DOHH2 (cell line): ENCODE measurements at regions not wholly inside any gene's neighbourhood (a gene's known extent, or its start where the extent isn't known, plus 50 kb on each side); places are given as distances from the start of the nearest gene placed in this dataset.

Experiments
- H3F3A ChIP-seq: fragments of 200-600 bp; sonication (generic), shearing (Covaris generic); 2 replicates; pipeline ENCODE4 v1.6.0; 2016; ENCODE audit warnings: antibody characterized with exemption, mild to moderate bottlenecking; ENCODE audit not compliant: control insufficient read depth, insufficient read depth
- H3K27ac ChIP-seq: fragments of 200-600 bp; sonication (generic); 2 replicates; pipeline ENCODE4 v1.5.1; 2014; ENCODE audit warnings: low read depth, mild to moderate bottlenecking, low read length, moderate library complexity
- H3K27me3 ChIP-seq: fragments of 200-600 bp; sonication (generic); 2 replicates; pipeline ENCODE4 v1.6.1; 2014; ENCODE audit warnings: mild to moderate bottlenecking, low read length, mixed read lengths; ENCODE audit not compliant: control insufficient read depth
- H3K36me3 ChIP-seq: fragments of 200-600 bp; sonication (generic); 2 replicates; pipeline ENCODE4 v1.6.1; 2014; ENCODE audit warnings: mild to moderate bottlenecking, low read length, moderate library complexity, mixed read lengths; ENCODE audit not compliant: control insufficient read depth
- H3K4me1 ChIP-seq: fragments of 200-600 bp; sonication (generic); 2 replicates; pipeline ENCODE4 v1.6.1; 2014; ENCODE audit warnings: mild to moderate bottlenecking, low read length, mixed read lengths; ENCODE audit not compliant: control insufficient read depth
- H3K4me2 ChIP-seq: fragments of 200-600 bp; sonication (generic); 2 replicates; pipeline ENCODE4 v1.6.0; 2014; ENCODE audit warnings: mild to moderate bottlenecking, low read length, moderate library complexity
- H3K4me3 ChIP-seq: fragments of 200-600 bp; sonication (generic); 2 replicates; pipeline ENCODE4 v1.5.1; 2014; ENCODE audit warnings: mild to moderate bottlenecking, low read length, mixed read lengths
- H3K79me2 ChIP-seq: fragments of 200-600 bp; sonication (generic); 2 replicates; pipeline ENCODE4 v1.6.1; 2014; ENCODE audit warnings: mild to moderate bottlenecking, low read length, mixed read lengths; ENCODE audit not compliant: control insufficient read depth
- H3K9me2 ChIP-seq: fragments of 200-600 bp; sonication (generic); replicated peaks from 2 replicates; pipeline ENCODE4 v1.6.1; 2014; ENCODE audit warnings: mild to moderate bottlenecking, low read length, mixed read lengths; ENCODE audit not compliant: control insufficient read depth
- H3K9me3 ChIP-seq: fragments of 200-600 bp; sonication (generic); 2 replicates; pipeline ENCODE4 v1.6.1; 2014; ENCODE audit warnings: antibody characterized with exemption, low read length, mixed read lengths; ENCODE audit not compliant: control insufficient read depth, insufficient read depth
- H4K20me1 ChIP-seq: fragments of 200-600 bp; sonication (generic); 2 replicates; pipeline ENCODE4 v1.6.0; 2014; ENCODE audit warnings: low read depth, mild to moderate bottlenecking, antibody characterized with exemption, low read length, moderate library complexity; ENCODE audit not compliant: control insufficient read depth, insufficient read depth
- CTCF ChIP-seq: fragments of 200-600 bp; sonication (generic); IDR thresholded peaks from one replicate; pipeline ENCODE4 v1.5.1; 2014; ENCODE audit warnings: antibody characterized with exemption, mild to moderate bottlenecking, low read depth, low read length; ENCODE audit not compliant: poor library complexity, severe bottlenecking
- EZH2phosphoT487 ChIP-seq: fragments of 200-600 bp; sonication (generic); IDR thresholded peaks from 2 replicates; pipeline ENCODE4 v1.6.1; 2017; ENCODE audit warnings: borderline replicate concordance, mild to moderate bottlenecking, antibody characterized with exemption, low read length, moderate library complexity, mixed read lengths

- no peaks in the 10 kb centered on the region for H3K4me1 ChIP-seq
- H3K4me2 ChIP-seq = no peak overlapping the region
- H3K9me2 ChIP-seq = no peaks in the 10 kb centered on the region
- no peaks in the 10 kb centered on the region for H3K27me3 ChIP-seq
- H3K9me3 ChIP-seq = no peaks in the 10 kb centered on the region
- no peaks in the 10 kb centered on the region for H3K36me3 ChIP-seq
- H3K27ac ChIP-seq = no peak overlapping the region
- TF ChIP-seq CTCF = no peak
- no peak for TF ChIP-seq EZH2phosphoT487
- H3K4me3 ChIP-seq = no peak overlapping the region
- H4K20me1 ChIP-seq = no peaks in the 10 kb centered on the region
- no peaks in the 10 kb centered on the region for H3K79me2 ChIP-seq
- H3F3A ChIP-seq = no peaks in the 10 kb centered on the region
Measured at GRCh38 chr2:163248376-163249253, 410.0 kb upstream of the KCNH7 start.

GRCh38 chr2:163247847-163248220 lies 409.3 kb upstream of the KCNH7 start:
- Histone ChIP-seq H4K20me1 (no peaks in the 10 kb centered on the region), H3K36me3 (no peaks in the 10 kb centered on the region)

DNA sequence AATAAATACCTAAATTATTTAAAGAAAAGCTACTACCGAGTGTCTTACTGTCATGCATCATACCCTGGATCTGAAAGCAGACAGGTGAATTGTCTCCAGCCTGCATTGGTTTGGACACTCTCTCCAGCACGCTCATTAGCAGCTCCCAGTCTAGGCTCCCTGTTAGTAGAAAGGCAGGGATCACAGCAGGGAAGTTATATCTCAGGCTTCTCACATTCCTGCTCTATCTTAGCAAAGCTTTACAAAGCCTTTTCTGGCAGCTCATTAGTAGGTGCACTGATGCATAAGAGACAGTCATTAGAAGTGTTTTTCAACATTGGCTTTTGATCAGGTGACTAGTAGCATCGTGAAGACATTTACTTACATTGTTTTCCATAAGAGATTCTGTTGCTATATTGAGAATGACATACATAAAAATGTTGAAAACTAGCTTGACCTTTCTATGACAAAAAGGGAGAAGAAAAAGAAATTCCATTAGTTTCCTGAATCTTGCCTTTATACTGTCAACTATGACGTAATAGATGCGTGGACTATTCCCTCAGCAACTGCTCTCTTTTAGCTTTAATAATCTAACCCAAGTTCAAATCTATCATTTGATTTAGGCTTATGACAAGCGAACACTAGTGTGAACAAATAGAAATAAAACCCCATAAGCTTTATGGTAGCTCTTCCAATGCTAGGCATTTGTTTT lies 408.7 kb upstream of the KCNH7 start:
- no peaks in the 10 kb centered on the region for H3K36me3 ChIP-seq
- no peaks in the 10 kb centered on the region for H3K4me1 ChIP-seq
- no peak overlapping the region for H3K27ac ChIP-seq
- H3K79me2 ChIP-seq = no peaks in the 10 kb centered on the region
- H3K9me2 ChIP-seq = no peaks in the 10 kb centered on the region
- no peaks in the 10 kb centered on the region for H3K27me3 ChIP-seq
- H3F3A ChIP-seq = no peaks in the 10 kb centered on the region
- H3K4me3 ChIP-seq = no peak overlapping the region
- H3K9me3 ChIP-seq = no peaks in the 10 kb centered on the region
- no peak overlapping the region for H3K4me2 ChIP-seq
- TF ChIP-seq CTCF (no peak), EZH2phosphoT487 (no peak)
- no peaks in the 10 kb centered on the region for H4K20me1 ChIP-seq

More at GRCh38 chr2:163247847-163248220, 409.3 kb upstream of the KCNH7 start:
- H3F3A ChIP-seq = no peaks in the 10 kb centered on the region
- H3K4me2 ChIP-seq = no peak overlapping the region
- H3K79me2 ChIP-seq = no peaks in the 10 kb centered on the region
- H3K27ac ChIP-seq = no peak overlapping the region
- no peaks in the 10 kb centered on the region for H3K9me3 ChIP-seq
- no peak overlapping the region for H3K4me3 ChIP-seq
- H3K9me2 ChIP-seq = no peaks in the 10 kb centered on the region
- no peaks in the 10 kb centered on the region for H3K4me1 ChIP-seq
- TF ChIP-seq CTCF (no peak), EZH2phosphoT487 (no peak)
- H3K27me3 ChIP-seq = no peaks in the 10 kb centered on the region
